ENCODE measurements at regions not wholly inside any gene's neighbourhood (a gene's known extent, or its start where the extent isn't known, plus 50 kb on each side); places are given as distances from the start of the nearest gene placed in this dataset.
"Not testable (repeated sequence)": the region's sequence is repeated elsewhere in the genome, so short reads cannot be mapped to it uniquely, and the experiment has no call there.

DNA sequence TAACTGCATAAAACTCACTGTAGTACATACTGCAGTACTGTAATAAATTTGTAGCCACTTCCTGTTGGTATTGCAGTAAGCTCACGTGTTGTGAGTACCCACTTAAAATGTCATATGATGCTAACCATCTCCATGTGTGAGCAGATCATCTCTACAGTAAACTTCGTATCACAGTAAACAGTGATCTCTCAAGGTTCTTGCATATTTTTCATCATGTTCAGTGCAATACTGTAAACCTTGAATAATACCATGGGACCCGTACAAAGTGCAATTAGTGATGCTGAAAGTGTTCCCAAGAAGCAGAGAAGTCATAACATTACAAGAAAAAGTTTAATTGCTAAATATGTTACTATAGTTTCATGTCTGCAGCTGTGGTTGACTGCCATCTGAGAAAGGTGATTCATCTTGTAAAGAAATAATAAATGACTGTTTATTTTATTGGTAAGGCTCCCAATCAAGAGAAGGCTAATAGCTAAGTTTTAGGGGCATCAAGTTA, 253.8 kb upstream of the POU5F2 start:
- Histone ChIP-seq H3K4me1 (ENCODE audit: control insufficient read depth in 1 of 2, low read depth in 2 of 2) (peaks cover 19 to 50% of the 10 kb centered on the region in 2 donors), H3K9me3 (no peaks in the 10 kb centered on the region), H3K27me3 (replicated peaks; ENCODE audit: insufficient read depth) (no peaks in the 10 kb centered on the region), H3K36me3 (no peaks in the 10 kb centered on the region), H3K27ac (no peak overlapping the region), H3K4me3 (no peak overlapping the region)
- DNase-seq (ENCODE audit: low spot score) (no peak), ATAC-seq (ENCODE audit: insufficient number of reproducible peaks, low FRiP score, low read depth) (no peak)
- TF ChIP-seq, protein P1, sequence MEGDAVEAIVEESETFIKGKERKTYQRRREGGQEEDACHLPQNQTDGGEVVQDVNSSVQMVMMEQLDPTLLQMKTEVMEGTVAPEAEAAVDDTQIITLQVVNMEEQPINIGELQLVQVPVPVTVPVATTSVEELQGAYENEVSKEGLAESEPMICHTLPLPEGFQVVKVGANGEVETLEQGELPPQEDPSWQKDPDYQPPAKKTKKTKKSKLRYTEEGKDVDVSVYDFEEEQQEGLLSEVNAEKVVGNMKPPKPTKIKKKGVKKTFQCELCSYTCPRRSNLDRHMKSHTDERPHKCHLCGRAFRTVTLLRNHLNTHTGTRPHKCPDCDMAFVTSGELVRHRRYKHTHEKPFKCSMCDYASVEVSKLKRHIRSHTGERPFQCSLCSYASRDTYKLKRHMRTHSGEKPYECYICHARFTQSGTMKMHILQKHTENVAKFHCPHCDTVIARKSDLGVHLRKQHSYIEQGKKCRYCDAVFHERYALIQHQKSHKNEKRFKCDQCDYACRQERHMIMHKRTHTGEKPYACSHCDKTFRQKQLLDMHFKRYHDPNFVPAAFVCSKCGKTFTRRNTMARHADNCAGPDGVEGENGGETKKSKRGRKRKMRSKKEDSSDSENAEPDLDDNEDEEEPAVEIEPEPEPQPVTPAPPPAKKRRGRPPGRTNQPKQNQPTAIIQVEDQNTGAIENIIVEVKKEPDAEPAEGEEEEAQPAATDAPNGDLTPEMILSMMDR (IDR thresholded peaks at IDR 0.05), result no peak

DNA sequence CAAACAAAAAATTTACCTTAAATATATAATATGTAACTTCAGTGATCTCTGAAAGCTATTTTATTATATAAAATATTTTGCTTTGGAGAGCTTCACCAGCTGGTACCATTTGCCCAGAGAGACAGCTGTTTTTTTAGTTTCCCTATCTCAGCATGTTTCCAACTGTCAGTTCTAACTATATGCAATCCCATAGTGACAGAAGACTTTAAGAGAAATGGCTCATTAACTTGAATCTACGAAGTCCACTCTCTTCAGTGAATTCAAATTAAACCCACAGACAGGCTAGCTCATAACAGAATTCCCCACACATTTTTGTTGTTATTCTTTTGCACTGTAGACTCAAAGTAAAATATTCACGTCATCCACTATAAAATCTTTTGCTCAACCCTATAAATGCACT, 251.8 kb upstream of the POU5F2 start:
- no peak for DNase-seq (ENCODE audit: low spot score)
- no peaks in the 10 kb centered on the region for H3K27me3 ChIP-seq (replicated peaks; ENCODE audit: insufficient read depth)
- H3K4me1 ChIP-seq (ENCODE audit: control insufficient read depth in 1 of 2, low read depth in 2 of 2), result peaks cover 9 to 35% of the 10 kb centered on the region in 2 donors
- no peak for ATAC-seq (ENCODE audit: insufficient number of reproducible peaks, low FRiP score, low read depth)
- H3K9me3 ChIP-seq, result no peaks in the 10 kb centered on the region
- H3K27ac ChIP-seq, result no peak overlapping the region
- H3K36me3 ChIP-seq, result no peaks in the 10 kb centered on the region
- no peak overlapping the region for H3K4me3 ChIP-seq
- TF ChIP-seq, protein P1 (IDR thresholded peaks at IDR 0.05), result no peak

DNA sequence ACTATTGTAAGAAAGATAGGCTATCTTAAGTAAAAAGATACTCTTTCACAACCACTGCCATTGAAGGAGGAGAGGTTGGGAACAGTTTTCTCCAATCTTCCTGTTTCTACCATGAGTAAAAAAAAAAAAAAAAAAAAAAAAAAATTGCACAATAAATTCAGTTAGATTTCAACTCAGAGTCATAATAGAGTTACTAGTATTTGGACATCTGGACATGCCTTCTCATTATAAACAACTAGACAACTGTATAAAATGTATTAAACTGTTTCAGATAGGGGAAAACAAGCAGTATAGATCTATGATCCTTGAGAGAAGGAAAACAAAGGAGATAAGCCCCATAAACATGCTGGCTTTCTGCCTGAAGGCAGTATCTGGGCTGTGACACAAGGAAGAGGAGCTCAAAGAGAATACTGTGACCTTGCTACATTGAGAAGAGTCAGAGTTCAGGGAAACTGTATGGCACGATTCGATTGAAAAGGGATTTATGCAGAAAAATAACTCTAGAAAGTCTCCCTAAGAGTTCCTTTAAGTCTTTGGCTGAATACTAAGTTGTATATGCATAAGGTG, 249.2 kb upstream of the POU5F2 start:
- ATAC-seq (ENCODE audit: insufficient number of reproducible peaks, low FRiP score, low read depth) (no peak), DNase-seq (ENCODE audit: low spot score) (no peak)
- H3K36me3 ChIP-seq, result no peaks in the 10 kb centered on the region
- H3K27me3 ChIP-seq (replicated peaks; ENCODE audit: insufficient read depth), result no peaks in the 10 kb centered on the region
- H3K9me3 ChIP-seq, result no peaks in the 10 kb centered on the region
- TF ChIP-seq, protein P1 (IDR thresholded peaks at IDR 0.05), result no peak
- H3K4me3 ChIP-seq, result no peak overlapping the region
- peaks cover 5 to 21% of the 10 kb centered on the region in 2 donors for H3K4me1 ChIP-seq (ENCODE audit: control insufficient read depth in 1 of 2, low read depth in 2 of 2)
- H3K27ac ChIP-seq, result no peak overlapping the region

DNA sequence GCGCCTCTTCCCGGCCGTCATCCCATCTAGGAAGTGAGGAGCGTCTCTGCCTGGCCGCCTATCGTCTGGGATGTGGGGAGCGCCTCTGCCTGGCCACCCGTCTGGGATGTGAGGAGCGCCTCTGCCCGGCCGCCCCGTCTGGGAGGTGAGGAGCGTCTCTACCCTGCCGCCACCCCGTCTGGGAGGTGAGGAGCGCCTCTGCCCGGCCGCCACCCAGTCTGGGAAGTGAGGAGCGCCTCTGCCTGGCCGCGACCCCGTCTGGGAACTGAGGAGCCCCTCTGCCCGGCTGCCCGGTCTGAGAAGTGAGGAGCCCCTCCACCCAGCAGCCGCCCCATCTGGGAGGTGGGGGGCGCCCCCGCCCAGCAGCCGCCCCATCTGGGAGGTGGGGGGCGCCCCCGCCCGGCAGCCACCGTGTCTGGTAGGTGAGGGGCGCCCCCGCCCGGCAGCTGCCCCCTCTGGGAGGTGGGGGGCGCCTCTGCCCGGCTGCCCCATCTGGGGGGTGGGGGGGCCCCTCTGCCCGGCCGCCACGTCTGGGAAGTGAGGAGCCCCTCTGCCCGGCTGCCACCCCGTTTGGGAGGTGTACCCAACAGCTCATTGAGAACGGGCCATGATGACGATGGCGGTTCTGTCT, 244.7 kb upstream of the POU5F2 start:
- not testable (repeated sequence) for H3K9me3 ChIP-seq; ATAC-seq (ENCODE audit: insufficient number of reproducible peaks, low FRiP score, low read depth); H3K27me3 ChIP-seq (replicated peaks; ENCODE audit: insufficient read depth); H3K27ac ChIP-seq; H3K4me3 ChIP-seq; DNase-seq (ENCODE audit: low spot score); H3K36me3 ChIP-seq; H3K4me1 ChIP-seq (ENCODE audit: control insufficient read depth in 1 of 2, low read depth in 2 of 2)

DNA sequence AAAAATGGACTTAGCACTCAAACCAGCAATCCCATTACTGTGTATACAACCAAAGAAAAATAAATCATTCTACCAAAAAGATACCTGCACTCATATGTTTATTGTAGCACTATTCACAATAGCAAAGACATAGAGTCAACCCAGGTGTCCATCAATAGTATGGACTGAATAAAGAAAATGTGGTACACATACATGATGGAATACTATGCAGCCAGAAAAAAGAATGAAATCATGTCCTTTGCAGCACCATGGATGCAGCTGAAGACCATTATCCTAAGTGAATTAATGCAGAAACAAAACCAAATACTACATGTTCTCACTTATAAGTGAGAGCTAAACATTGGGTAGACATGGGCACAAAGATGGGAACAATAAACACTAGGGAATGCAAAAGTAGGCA, 236.8 kb upstream of the POU5F2 start:
- ATAC-seq (ENCODE audit: insufficient number of reproducible peaks, low FRiP score, low read depth) (no peak), DNase-seq (ENCODE audit: low spot score) (no peak)
- Histone ChIP-seq H3K9me3 (peaks cover 22% of the 10 kb centered on the region), H3K27ac (no peak overlapping the region), H3K4me3 (no peak overlapping the region), H3K4me1 (ENCODE audit: control insufficient read depth in 1 of 2, low read depth in 2 of 2) (no peaks in the 10 kb centered on the region), H3K36me3 (no peaks in the 10 kb centered on the region), H3K27me3 (replicated peaks; ENCODE audit: insufficient read depth) (no peaks in the 10 kb centered on the region)
- TF ChIP-seq, protein P1 (IDR thresholded peaks at IDR 0.05), result no peak

Data from thoracic aorta (tissue), 2 donors.